Neural crest cell (in vitro differentiated cells): ENCODE measurements at regions not wholly inside any gene's neighbourhood (a gene's known extent, or its start where the extent isn't known, plus 50 kb on each side); places are given as distances from the start of the nearest gene placed in this dataset.
"Not testable (repeated sequence)": the region's sequence is repeated elsewhere in the genome, so short reads cannot be mapped to it uniquely, and the experiment has no call there.

Source experiments
- DNase-seq: peaks from one replicate; pipeline ENCODE4 v3.0.0; 2021; ENCODE audit warnings: low read depth, mixed read lengths, low spot score
- H3K27ac Mint-ChIP-seq: one replicate; pipeline ENCODE4 v1.8.0; 2021; ENCODE audit warnings: mild to moderate bottlenecking, mixed read lengths; ENCODE audit not compliant: unreplicated experiment
- H3K27me3 Mint-ChIP-seq: 2 replicates; pipeline ENCODE4 v1.8.0; 2021; ENCODE audit warnings: low read depth, mild to moderate bottlenecking, mixed read lengths
- H3K36me3 Mint-ChIP-seq: 2 replicates; pipeline ENCODE4 v1.8.0; 2021; ENCODE audit warnings: low read depth, mild to moderate bottlenecking, mixed read lengths
- H3K4me1 Mint-ChIP-seq: 2 replicates; pipeline ENCODE4 v1.8.0; 2021; ENCODE audit warnings: mixed read lengths
- H3K4me3 Mint-ChIP-seq: one replicate; pipeline ENCODE4 v1.8.0; 2021; ENCODE audit warnings: mild to moderate bottlenecking, mixed read lengths
- H3K9me3 Mint-ChIP-seq: 2 replicates; pipeline ENCODE4 v1.8.0; 2021; ENCODE audit warnings: mixed read lengths
- TF ChIP-seq, protein P1 (sequence below): fragments of 200-600 bp; sonication (generic); conservative IDR thresholded peaks from 2 replicates; pipeline ENCODE4 v1.5.0; 2021; ENCODE audit warnings: antibody characterized with exemption, mild to moderate bottlenecking

GRCh38 chr15:84094720-84095119, 140.9 kb upstream of the GOLGA6L4 start:
- not testable (repeated sequence) for DNase-seq, H3K4me3 Mint-ChIP-seq, H3K4me1 Mint-ChIP-seq, H3K9me3 Mint-ChIP-seq, H3K27ac Mint-ChIP-seq, H3K27me3 Mint-ChIP-seq, H3K36me3 Mint-ChIP-seq

DNA sequence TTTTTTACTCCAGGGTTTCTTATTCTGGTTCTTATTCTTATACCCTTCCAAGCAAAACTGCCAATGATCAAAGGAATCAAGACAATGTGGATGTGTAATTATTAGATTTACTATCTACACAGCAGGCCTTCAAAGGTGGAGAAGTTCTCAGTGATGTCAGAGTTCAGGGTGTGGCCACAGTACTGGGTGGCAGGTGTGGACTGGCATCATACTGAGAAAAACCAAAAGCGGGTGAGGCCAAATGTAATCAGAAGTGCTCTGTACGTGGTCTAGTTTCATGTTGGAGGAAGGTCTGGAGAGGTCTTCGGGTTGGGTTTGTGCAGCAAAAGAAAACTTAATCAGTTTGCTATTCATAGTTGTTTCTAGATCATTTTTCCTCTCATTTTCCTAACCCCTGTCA, 138.5 kb upstream of the GOLGA6L4 start:
- H3K27me3 Mint-ChIP-seq, H3K36me3 Mint-ChIP-seq, DNase-seq, H3K27ac Mint-ChIP-seq, H3K4me3 Mint-ChIP-seq, H3K9me3 Mint-ChIP-seq, H3K4me1 Mint-ChIP-seq: not testable (repeated sequence)

- Mint-ChIP-seq H3K27ac (no peak overlapping the region), H3K36me3 (no peaks in the 10 kb centered on the region), H3K4me1 (peaks cover 8% of the 10 kb centered on the region), H3K4me3 (no peak overlapping the region), H3K9me3 (no peaks in the 10 kb centered on the region), H3K27me3 (no peaks in the 10 kb centered on the region)
- no peak for DNase-seq
- TF ChIP-seq, protein P1, sequence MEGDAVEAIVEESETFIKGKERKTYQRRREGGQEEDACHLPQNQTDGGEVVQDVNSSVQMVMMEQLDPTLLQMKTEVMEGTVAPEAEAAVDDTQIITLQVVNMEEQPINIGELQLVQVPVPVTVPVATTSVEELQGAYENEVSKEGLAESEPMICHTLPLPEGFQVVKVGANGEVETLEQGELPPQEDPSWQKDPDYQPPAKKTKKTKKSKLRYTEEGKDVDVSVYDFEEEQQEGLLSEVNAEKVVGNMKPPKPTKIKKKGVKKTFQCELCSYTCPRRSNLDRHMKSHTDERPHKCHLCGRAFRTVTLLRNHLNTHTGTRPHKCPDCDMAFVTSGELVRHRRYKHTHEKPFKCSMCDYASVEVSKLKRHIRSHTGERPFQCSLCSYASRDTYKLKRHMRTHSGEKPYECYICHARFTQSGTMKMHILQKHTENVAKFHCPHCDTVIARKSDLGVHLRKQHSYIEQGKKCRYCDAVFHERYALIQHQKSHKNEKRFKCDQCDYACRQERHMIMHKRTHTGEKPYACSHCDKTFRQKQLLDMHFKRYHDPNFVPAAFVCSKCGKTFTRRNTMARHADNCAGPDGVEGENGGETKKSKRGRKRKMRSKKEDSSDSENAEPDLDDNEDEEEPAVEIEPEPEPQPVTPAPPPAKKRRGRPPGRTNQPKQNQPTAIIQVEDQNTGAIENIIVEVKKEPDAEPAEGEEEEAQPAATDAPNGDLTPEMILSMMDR = no peak
Measured at GRCh38 chr15:84098604-84099003, 137.0 kb upstream of the GOLGA6L4 start.

DNA sequence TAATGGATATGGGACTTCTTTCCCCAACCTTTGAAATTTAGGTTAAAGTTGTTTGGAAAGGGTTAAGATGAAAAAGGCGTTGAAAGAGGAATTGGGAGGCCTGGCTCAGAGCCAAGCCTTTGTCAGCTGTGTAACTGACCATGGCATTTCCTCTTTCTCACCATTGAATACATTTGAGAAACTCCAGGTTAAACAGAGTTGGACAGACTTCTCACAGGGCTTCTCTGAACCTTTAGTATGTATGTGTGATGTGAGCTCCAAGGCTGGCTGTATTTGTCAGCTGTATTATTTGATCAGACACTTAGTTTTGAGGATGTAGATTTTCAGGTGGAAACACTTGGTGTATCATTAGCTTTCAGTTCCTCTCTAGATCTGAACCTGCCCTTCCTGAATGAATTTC, 136.4 kb upstream of the GOLGA6L4 start:
- no peaks in the 10 kb centered on the region for H3K36me3 Mint-ChIP-seq
- H3K4me3 Mint-ChIP-seq = no peak overlapping the region
- H3K4me1 Mint-ChIP-seq = peaks cover 8% of the 10 kb centered on the region
- no peak for DNase-seq
- no peaks in the 10 kb centered on the region for H3K27me3 Mint-ChIP-seq
- no peak overlapping the region for H3K27ac Mint-ChIP-seq
- H3K9me3 Mint-ChIP-seq = no peaks in the 10 kb centered on the region
- TF ChIP-seq, protein P1 = no peak

- TF ChIP-seq, protein P1 = no peak
- Mint-ChIP-seq H3K27me3 (no peaks in the 10 kb centered on the region), H3K4me3 (no peak overlapping the region), H3K36me3 (no peaks in the 10 kb centered on the region), H3K4me1 (peaks cover 8% of the 10 kb centered on the region), H3K27ac (no peak overlapping the region), H3K9me3 (no peaks in the 10 kb centered on the region)
- DNase-seq = no peak
Measured at GRCh38 chr15:84103345-84103744, 132.2 kb upstream of the GOLGA6L4 start.

- H3K27me3 Mint-ChIP-seq = no peaks in the 10 kb centered on the region
- H3K27ac Mint-ChIP-seq = no peak overlapping the region
Measured at GRCh38 chr15:84104853-84105252, 130.7 kb upstream of the GOLGA6L4 start.

More at GRCh38 chr15:84104853-84105252, 130.7 kb upstream of the GOLGA6L4 start:
- Mint-ChIP-seq H3K36me3 (no peaks in the 10 kb centered on the region), H3K4me1 (peaks cover 10% of the 10 kb centered on the region), H3K4me3 (no peak overlapping the region), H3K9me3 (no peaks in the 10 kb centered on the region)
- DNase-seq = no peak
- TF ChIP-seq, protein P1 = no peak
